CD4-positive, CD25-positive, alpha-beta regulatory T cell (primary cell): ENCODE measurements at regions not wholly inside any gene's neighbourhood (a gene's known extent, or its start where the extent isn't known, plus 50 kb on each side); places are given as distances from the start of the nearest gene placed in this dataset.

ENCODE experiments used
- ATAC-seq, 2 donors: fragments of 150-1000 bp; cut with Tn5 transposase; one replicate each; pipeline ENCODE4 v1.10.0; 2021; ENCODE audit warnings: low read depth in 2 of 2, moderate number of reproducible peaks in 2 of 2, moderate library complexity in 1 of 2
- DNase-seq, 3 donors: peaks; one replicate each; pipeline versions ENCODE4 v3.0.0 to v3.0.0-alpha.2; 2012 to 2022; ENCODE audit warnings: mixed read lengths in 1 of 3
- H3K27ac ChIP-seq: one replicate; pipeline ENCODE4 v1.7.0; 2013; ENCODE audit warnings: mild to moderate bottlenecking, low read length; ENCODE audit not compliant: insufficient read depth, poor library complexity, severe bottlenecking
- H3K27me3 ChIP-seq: one replicate; pipeline ENCODE4 v1.7.0; 2013; ENCODE audit warnings: low read length; ENCODE audit not compliant: control insufficient read depth, insufficient read depth
- H3K36me3 ChIP-seq: one replicate; pipeline ENCODE4 v1.7.0; 2013; ENCODE audit warnings: mild to moderate bottlenecking, low read length, moderate library complexity; ENCODE audit not compliant: control insufficient read depth, insufficient read depth
- H3K4me1 ChIP-seq: 2 replicates; pipeline ENCODE4 v1.7.0; 2013; ENCODE audit warnings: mild to moderate bottlenecking, low read length; ENCODE audit not compliant: insufficient read depth, control insufficient read depth, poor library complexity, severe bottlenecking
- H3K4me3 ChIP-seq: one replicate; pipeline ENCODE4 v1.7.0; 2013; ENCODE audit warnings: low read depth, mild to moderate bottlenecking, low read length, moderate library complexity
- H3K9me3 ChIP-seq, 2 experiments: 1 replicate in 1 of 2; 2 replicates in 1 of 2; pipeline ENCODE4 v1.7.0; 2013; ENCODE audit warnings: low read length in 2 of 2, mild to moderate bottlenecking in 1 of 2, moderate library complexity in 1 of 2; ENCODE audit not compliant: control insufficient read depth in 2 of 2
- H3K27ac Mint-ChIP-seq, 3 donors: one replicate each; pipeline ENCODE4 v1.8.0; 2020 to 2022; ENCODE audit warnings: mild to moderate bottlenecking in 3 of 3, mixed read lengths in 3 of 3, moderate library complexity in 2 of 3
- H3K27me3 Mint-ChIP-seq: one replicate; pipeline ENCODE4 v1.8.0; 2022; ENCODE audit warnings: mild to moderate bottlenecking, mixed read lengths
- H3K36me3 Mint-ChIP-seq: one replicate; pipeline ENCODE4 v1.8.0; 2020; ENCODE audit warnings: mixed read lengths
- H3K4me1 Mint-ChIP-seq, 4 donors: one replicate each; pipeline ENCODE4 v1.8.0; 2020 to 2022; ENCODE audit warnings: mixed read lengths in 4 of 4, mild to moderate bottlenecking in 1 of 4
- H3K4me3 Mint-ChIP-seq, 4 donors: one replicate each; pipeline ENCODE4 v1.8.0; 2020 to 2022; ENCODE audit warnings: mild to moderate bottlenecking in 4 of 4, mixed read lengths in 4 of 4, moderate library complexity in 3 of 4
- H3K9me3 Mint-ChIP-seq, 7 donors: one replicate each; pipeline ENCODE4 v1.8.0; 2020 to 2022; ENCODE audit warnings: mixed read lengths in 7 of 7, mild to moderate bottlenecking in 3 of 7, moderate library complexity in 2 of 7

DNA sequence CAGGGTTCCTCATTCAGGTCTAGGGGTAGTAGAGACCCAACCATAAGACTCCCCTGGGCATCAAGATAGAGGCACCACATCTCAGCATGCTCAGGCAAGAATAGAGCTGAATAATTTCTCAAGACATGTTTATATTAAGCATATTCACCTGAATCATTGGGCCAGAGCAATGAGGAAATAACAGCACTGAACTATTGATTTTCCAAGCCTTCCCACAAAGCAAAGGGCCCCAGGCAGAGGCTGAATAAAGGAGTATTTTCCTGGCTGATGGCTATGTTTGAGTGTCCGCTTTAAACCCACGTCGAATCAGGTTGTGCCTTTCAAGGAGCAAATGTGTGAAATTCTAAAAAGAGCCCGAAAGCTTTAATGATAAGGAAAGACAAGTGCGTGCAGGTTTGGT, 129.2 kb downstream of the HSD17B3 start:
- Histone ChIP-seq H3K27ac (no peak overlapping the region), H3K9me3 (no peaks in the 10 kb centered on the region), H3K4me1 (no peaks in the 10 kb centered on the region), H3K4me3 (no peak overlapping the region), H3K27me3 (peaks cover 3% of the 10 kb centered on the region), H3K36me3 (no peaks in the 10 kb centered on the region)
- Mint-ChIP-seq H3K27me3 (peaks cover 12% of the 10 kb centered on the region), H3K9me3 (no peaks in the 10 kb centered on the region), H3K27ac (no peak overlapping the region), H3K36me3 (no peaks in the 10 kb centered on the region), H3K4me3 (no peak overlapping the region), H3K4me1 (no peaks in the 10 kb centered on the region)
- ATAC-seq (no peak), DNase-seq (no peak)

DNA sequence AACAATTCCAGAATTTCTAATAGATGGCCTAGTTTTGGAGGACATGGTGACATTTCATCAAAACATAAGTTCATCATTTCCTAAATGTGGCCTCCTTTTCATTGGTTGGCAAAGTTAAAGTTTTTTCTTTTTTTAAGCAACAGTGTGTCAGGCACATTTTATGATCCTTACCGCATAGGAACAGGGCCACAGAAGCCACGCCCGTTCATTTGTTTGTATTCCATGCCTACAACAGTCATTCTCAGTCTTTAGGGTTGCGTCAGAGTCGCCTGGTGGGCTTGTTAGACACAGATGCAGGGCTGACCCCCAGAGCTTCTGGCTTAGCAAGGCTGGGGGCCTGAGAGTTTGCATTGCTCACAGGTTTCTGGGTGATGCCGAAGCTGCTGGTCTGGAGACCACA, 130.2 kb downstream of the HSD17B3 start:
- peaks cover 1% of the 10 kb centered on the region for H3K27me3 ChIP-seq
- H3K4me3 ChIP-seq = no peak overlapping the region
- no peak for ATAC-seq
- DNase-seq = no peak
- no peaks in the 10 kb centered on the region for H3K9me3 ChIP-seq
- H3K4me1 ChIP-seq = no peaks in the 10 kb centered on the region
- Mint-ChIP-seq H3K4me3 (peak overlapping the region in 1 of 4 donors; percentile 1), H3K27me3 (peaks cover 3% of the 10 kb centered on the region), H3K27ac (no peak overlapping the region), H3K36me3 (no peaks in the 10 kb centered on the region), H3K4me1 (no peaks in the 10 kb centered on the region), H3K9me3 (no peaks in the 10 kb centered on the region)
- H3K27ac ChIP-seq = no peak overlapping the region
- no peaks in the 10 kb centered on the region for H3K36me3 ChIP-seq

DNA sequence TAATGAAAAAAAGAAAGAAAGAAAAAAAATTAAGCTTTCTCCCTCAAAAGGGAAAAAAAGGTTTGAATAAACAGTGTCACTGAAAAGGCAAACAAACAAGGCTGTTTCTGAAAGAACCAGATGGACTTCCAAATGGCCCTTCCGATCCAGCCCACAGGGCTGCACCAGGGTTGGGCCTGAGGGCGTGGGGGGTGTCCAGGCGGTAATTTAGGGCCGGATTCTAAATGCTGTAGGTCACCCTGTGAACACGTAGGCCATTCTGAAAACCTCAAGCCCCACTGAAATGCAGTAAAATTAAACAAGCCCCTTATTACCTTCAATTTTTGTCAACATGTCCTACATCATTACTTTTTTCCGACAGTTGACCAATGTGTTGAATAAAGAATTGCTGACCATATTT, 132.1 kb downstream of the HSD17B3 start:
- no peaks in the 10 kb centered on the region for H3K9me3 ChIP-seq
- H3K4me1 Mint-ChIP-seq = no peaks in the 10 kb centered on the region
- ATAC-seq (no peak), DNase-seq (no peak)
- no peaks in the 10 kb centered on the region for H3K4me1 ChIP-seq
- H3K27me3 ChIP-seq = no peaks in the 10 kb centered on the region
- H3K27me3 Mint-ChIP-seq = no peaks in the 10 kb centered on the region
- no peak overlapping the region for H3K4me3 ChIP-seq
- H3K27ac ChIP-seq = no peak overlapping the region
- no peaks in the 10 kb centered on the region for H3K9me3 Mint-ChIP-seq
- no peaks in the 10 kb centered on the region for H3K36me3 Mint-ChIP-seq
- peak overlapping the region in 1 of 4 donors; percentile 61 for H3K4me3 Mint-ChIP-seq
- H3K27ac Mint-ChIP-seq = no peak overlapping the region
- no peaks in the 10 kb centered on the region for H3K36me3 ChIP-seq

DNA sequence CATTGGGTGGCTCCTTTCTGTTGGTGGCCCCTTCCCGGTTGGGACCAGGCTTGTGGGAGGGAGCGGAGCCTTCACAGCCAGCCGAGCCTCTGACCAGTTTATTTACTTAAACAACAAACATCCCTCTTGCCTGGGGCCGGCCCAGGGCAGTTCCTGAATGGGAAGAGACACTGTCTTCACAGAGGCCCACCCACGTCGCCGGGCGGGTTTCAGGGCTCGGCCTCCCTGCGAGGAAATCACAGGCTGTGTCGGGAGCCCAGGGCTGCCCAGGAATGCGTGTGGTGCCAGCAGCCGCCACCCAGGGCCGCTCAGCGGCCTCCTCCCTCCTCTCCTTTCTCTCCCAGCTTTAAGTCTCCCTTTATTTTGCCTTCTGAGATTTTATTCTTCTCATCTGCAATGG, 132.5 kb downstream of the HSD17B3 start:
- no peak for ATAC-seq
- DNase-seq = no peak
- Histone ChIP-seq H3K36me3 (no peaks in the 10 kb centered on the region), H3K27ac (no peak overlapping the region), H3K27me3 (no peaks in the 10 kb centered on the region), H3K4me3 (no peak overlapping the region), H3K9me3 (no peaks in the 10 kb centered on the region), H3K4me1 (no peaks in the 10 kb centered on the region)
- Mint-ChIP-seq H3K27me3 (no peaks in the 10 kb centered on the region), H3K4me3 (no peak overlapping the region), H3K4me1 (no peaks in the 10 kb centered on the region), H3K27ac (no peak overlapping the region), H3K9me3 (no peaks in the 10 kb centered on the region), H3K36me3 (no peaks in the 10 kb centered on the region)

DNA sequence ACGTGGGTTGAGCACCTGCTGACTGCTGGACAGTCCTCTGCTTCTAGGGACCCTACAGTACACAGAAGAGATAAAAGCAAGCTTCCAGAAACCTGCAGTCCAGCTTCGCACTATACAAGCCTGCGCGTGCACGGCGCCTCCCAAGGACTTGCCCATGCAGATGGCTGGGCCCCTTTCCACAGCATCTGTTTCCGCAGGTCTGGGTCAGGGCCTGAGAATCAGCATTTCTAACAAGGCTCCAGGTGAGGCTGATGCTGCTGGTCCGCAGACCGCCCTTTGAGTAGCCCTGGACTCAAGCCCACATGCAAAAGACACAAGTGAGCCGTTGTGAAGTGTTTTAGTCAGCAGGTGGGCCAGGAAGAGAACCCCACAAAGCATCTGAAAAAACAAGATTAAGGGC, 133.1 kb downstream of the HSD17B3 start:
- Mint-ChIP-seq H3K27ac (no peak overlapping the region), H3K4me3 (no peak overlapping the region), H3K36me3 (no peaks in the 10 kb centered on the region), H3K27me3 (no peaks in the 10 kb centered on the region), H3K4me1 (no peaks in the 10 kb centered on the region), H3K9me3 (no peaks in the 10 kb centered on the region)
- no peaks in the 10 kb centered on the region for H3K4me1 ChIP-seq
- DNase-seq (no peak), ATAC-seq (no peak)
- H3K27ac ChIP-seq = no peak overlapping the region
- no peaks in the 10 kb centered on the region for H3K27me3 ChIP-seq
- H3K9me3 ChIP-seq = no peaks in the 10 kb centered on the region
- H3K36me3 ChIP-seq = no peaks in the 10 kb centered on the region
- H3K4me3 ChIP-seq = no peak overlapping the region

DNA sequence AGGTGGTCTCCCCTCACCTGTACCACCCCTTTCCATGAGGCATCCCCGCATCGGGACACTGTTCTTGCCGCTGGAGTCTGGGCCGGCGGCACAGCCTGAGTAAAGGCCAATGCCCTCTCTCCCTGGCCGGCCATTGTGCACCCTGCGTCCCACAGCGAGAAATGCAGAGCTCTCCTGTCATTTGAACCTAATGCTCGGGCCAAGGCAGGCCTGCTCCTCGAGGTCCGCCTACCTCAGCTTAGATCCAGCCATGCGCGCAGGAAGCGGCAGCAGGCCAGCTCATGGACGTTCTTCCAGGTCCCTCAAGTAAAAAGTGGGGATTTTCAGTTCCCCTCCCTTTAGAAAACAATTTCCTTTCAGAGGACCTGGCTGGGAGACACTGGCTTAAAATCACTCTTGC, 135.0 kb downstream of the HSD17B3 start:
- H3K4me3 ChIP-seq = no peak overlapping the region
- no peaks in the 10 kb centered on the region for H3K36me3 Mint-ChIP-seq
- H3K27me3 ChIP-seq = no peaks in the 10 kb centered on the region
- ATAC-seq (no peak), DNase-seq (no peak)
- H3K27ac ChIP-seq = no peak overlapping the region
- H3K9me3 ChIP-seq = no peaks in the 10 kb centered on the region
- no peak overlapping the region for H3K4me3 Mint-ChIP-seq
- H3K27me3 Mint-ChIP-seq = no peaks in the 10 kb centered on the region
- no peaks in the 10 kb centered on the region for H3K4me1 Mint-ChIP-seq
- no peak overlapping the region for H3K27ac Mint-ChIP-seq
- no peaks in the 10 kb centered on the region for H3K4me1 ChIP-seq
- H3K36me3 ChIP-seq = no peaks in the 10 kb centered on the region
- H3K9me3 Mint-ChIP-seq = no peaks in the 10 kb centered on the region

DNA sequence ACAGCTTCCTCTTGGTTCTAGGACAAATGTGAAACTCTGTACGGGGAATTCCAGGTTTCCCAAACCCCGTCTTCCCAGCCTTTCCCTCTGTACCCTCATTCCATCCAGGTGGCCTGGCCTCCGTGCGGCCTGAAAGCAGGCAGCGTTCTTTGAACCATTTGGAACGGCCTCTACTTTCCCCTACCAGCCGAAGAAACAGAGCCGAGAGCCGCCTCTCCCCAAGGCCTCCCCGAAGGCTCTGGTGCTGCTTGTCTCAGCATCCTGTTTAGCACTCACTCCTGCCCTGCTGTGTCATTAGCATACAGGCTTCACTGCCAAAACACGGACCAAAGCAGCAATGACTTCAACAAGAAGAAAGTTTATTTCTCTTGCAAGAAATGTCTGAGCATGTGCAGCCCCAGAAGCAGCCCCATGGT, 137.7 kb downstream of the HSD17B3 start:
- H3K4me1 Mint-ChIP-seq = no peaks in the 10 kb centered on the region
- no peak overlapping the region for H3K27ac Mint-ChIP-seq
- H3K4me3 Mint-ChIP-seq = no peak overlapping the region
- Histone ChIP-seq H3K36me3 (no peaks in the 10 kb centered on the region), H3K27ac (no peak overlapping the region), H3K4me3 (no peak overlapping the region), H3K9me3 (no peaks in the 10 kb centered on the region), H3K27me3 (no peaks in the 10 kb centered on the region), H3K4me1 (no peaks in the 10 kb centered on the region)
- peaks cover 0 to 2% (median 0%) of the 10 kb centered on the region in 7 donors for H3K9me3 Mint-ChIP-seq
- H3K36me3 Mint-ChIP-seq = no peaks in the 10 kb centered on the region
- DNase-seq (no peak), ATAC-seq (no peak)
- H3K27me3 Mint-ChIP-seq = peaks cover under 1% of the 10 kb centered on the region

DNA sequence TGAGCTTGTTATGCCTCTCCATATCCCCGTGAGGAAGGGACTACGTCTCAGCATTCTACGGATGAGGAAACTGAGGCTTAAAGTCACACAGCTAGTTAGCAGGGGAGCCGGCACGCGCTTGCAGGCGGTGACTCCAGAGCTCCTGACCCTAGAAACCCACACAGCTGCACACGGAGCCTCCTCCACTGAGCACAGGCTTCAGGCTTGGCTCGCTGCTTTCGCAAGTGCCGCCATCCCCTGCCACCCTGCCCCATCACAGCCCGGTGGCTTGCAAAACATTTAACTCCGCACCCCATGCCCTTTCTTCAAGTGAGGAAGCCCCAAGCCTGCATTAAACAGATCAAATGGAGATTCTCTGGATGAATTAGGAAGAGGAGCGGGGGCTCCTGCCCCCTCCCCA, 138.3 kb downstream of the HSD17B3 start:
- no peak overlapping the region for H3K4me3 ChIP-seq
- DNase-seq (no peak), ATAC-seq (no peak)
- no peaks in the 10 kb centered on the region for H3K4me1 ChIP-seq
- Mint-ChIP-seq H3K27ac (no peak overlapping the region), H3K27me3 (peaks cover 6% of the 10 kb centered on the region), H3K9me3 (peaks cover 0 to 2% (median 0%) of the 10 kb centered on the region in 7 donors), H3K4me1 (peaks cover 0 to 3% (median under 1%) of the 10 kb centered on the region in 4 donors), H3K36me3 (no peaks in the 10 kb centered on the region), H3K4me3 (no peak overlapping the region)
- no peak overlapping the region for H3K27ac ChIP-seq
- H3K9me3 ChIP-seq = no peaks in the 10 kb centered on the region
- H3K36me3 ChIP-seq = no peaks in the 10 kb centered on the region
- H3K27me3 ChIP-seq = no peaks in the 10 kb centered on the region
